GM18520 (cell line): ENCODE measurements at regions not wholly inside any gene's neighbourhood (a gene's known extent, or its start where the extent isn't known, plus 50 kb on each side); places are given as distances from the start of the nearest gene placed in this dataset.
"Not testable (repeated sequence)": the region's sequence is repeated elsewhere in the genome, so short reads cannot be mapped to it uniquely, and the experiment has no call there.

Source experiments
- ATAC-seq: cut with Tn5 transposase; IDR thresholded peaks from one replicate; pipeline ENCODE4 v1.9.1; 2021; ENCODE audit not compliant: unreplicated experiment

DNA sequence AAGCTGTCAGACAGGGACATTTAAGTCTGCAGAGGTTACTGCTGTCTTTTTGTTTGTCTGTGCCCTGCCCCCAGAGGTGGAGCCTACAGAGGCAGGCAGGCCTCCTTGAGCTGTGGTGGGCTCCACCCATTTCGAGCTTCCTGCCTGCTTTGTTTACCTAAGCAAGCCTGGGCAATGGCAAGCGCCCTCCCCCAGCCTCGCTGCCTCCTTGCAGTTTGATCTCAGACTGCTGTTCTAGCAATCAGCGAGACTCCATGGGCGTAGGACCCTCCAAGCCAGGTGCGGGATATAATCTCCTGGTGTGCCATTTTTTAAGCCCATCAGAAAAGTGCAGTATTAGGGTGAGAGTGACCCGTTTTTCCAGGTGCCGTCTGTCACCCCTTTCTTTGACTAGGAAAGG is 53.6 kb upstream of the EDA2R start:
- not testable (repeated sequence) for ATAC-seq
